Small intestine (tissue), 7 donors: ENCODE measurements at regions not wholly inside any gene's neighbourhood (a gene's known extent, or its start where the extent isn't known, plus 50 kb on each side); places are given as distances from the start of the nearest gene placed in this dataset.

ENCODE experiments used
- DNase-seq, 2 donors: peaks; one replicate each; pipeline versions ENCODE4 v3.0.0 to v3.0.0-alpha.2; 2013
- FAIRE-seq: peaks from 2 replicates; lab custom pipeline; 2012; peaks lifted over from hg19 to GRCh38; lab: Jason Lieb, UNC
- H3K27ac ChIP-seq, 3 donors: one replicate each; pipeline ENCODE4 v1.5.1; 2013; ENCODE audit warnings: low read length in 2 of 3, mild to moderate bottlenecking in 2 of 3, control low read depth in 1 of 3, inconsistent platforms in 1 of 3, low read depth in 1 of 3, moderate library complexity in 1 of 3
- H3K27me3 ChIP-seq, 3 donors: one replicate each; pipeline ENCODE4 v1.6.1; 2013; ENCODE audit warnings: low read length in 3 of 3, inconsistent platforms in 1 of 3; ENCODE audit not compliant: control insufficient read depth in 3 of 3, insufficient read depth in 3 of 3
- H3K36me3 ChIP-seq, 3 donors: one replicate each; pipeline ENCODE4 v1.6.1; 2013; ENCODE audit warnings: low read length in 3 of 3, inconsistent platforms in 1 of 3, low read depth in 1 of 3, mild to moderate bottlenecking in 1 of 3, moderate library complexity in 1 of 3; ENCODE audit not compliant: control insufficient read depth in 3 of 3, insufficient read depth in 2 of 3
- H3K4me1 ChIP-seq, 3 donors: one replicate each; pipeline ENCODE4 v1.6.1; 2013; ENCODE audit warnings: low read length in 2 of 3, inconsistent platforms in 1 of 3, low read depth in 1 of 3, mild to moderate bottlenecking in 1 of 3, moderate library complexity in 1 of 3; ENCODE audit not compliant: control insufficient read depth in 3 of 3, insufficient read depth in 2 of 3
- H3K4me3 ChIP-seq, 3 donors: one replicate each; pipeline ENCODE4 v1.5.1; 2013; ENCODE audit warnings: low read length in 3 of 3, control low read depth in 1 of 3, inconsistent platforms in 1 of 3, low read depth in 1 of 3, mild to moderate bottlenecking in 1 of 3, moderate library complexity in 1 of 3
- H3K9me3 ChIP-seq, 2 donors: one replicate each; pipeline ENCODE4 v1.6.1; 2013; ENCODE audit warnings: low read depth in 1 of 2, low read length in 1 of 2; ENCODE audit not compliant: control insufficient read depth in 2 of 2, insufficient read depth in 1 of 2
- WGBS, 3 donors: extraction: QIAGEN DNeasy Blood & Tissue Kit; methylation state at CpG; one replicate each; pipeline ENCODE4 v1.1.7; 2013; 5-methylcytosine and 5-hydroxymethylcytosine counted together
- donor health status: healthy with polysubstance abuse.
- donor health status: control.
- donor health status: control.
- donor health status: Bipolar disorder and iron deficiency.
- donor health status: healthy.

- DNase-seq, result no peak
- no peak for FAIRE-seq
These were observed 350.0 kb downstream of the CXCL12 start for GRCh38 chr10:44034946-44035345.

GRCh38 chr10:44033008-44033407 lies 351.9 kb downstream of the CXCL12 start:
- WGBS, 3 donors, result 13 to 59% (median 33%) methylated on average over 3 of the region's 3 CpGs
- H3K27ac ChIP-seq, result no peak overlapping the region
- DNase-seq (no peak), FAIRE-seq (no peak)
- no peaks in the 10 kb centered on the region for H3K9me3 ChIP-seq
- H3K4me1 ChIP-seq, result no peaks in the 10 kb centered on the region
- H3K27me3 ChIP-seq, result no peaks in the 10 kb centered on the region
- H3K36me3 ChIP-seq, result no peaks in the 10 kb centered on the region
- H3K4me3 ChIP-seq, result no peak overlapping the region

More at GRCh38 chr10:44034946-44035345, 350.0 kb downstream of the CXCL12 start:
- Histone ChIP-seq H3K4me3 (no peak overlapping the region), H3K27ac (no peak overlapping the region), H3K9me3 (no peaks in the 10 kb centered on the region), H3K36me3 (no peaks in the 10 kb centered on the region), H3K4me1 (no peaks in the 10 kb centered on the region), H3K27me3 (no peaks in the 10 kb centered on the region)
- WGBS, 3 donors, result 88 to 97% (median 94%) methylated on average over 1 of the region's 1 CpG

- 92 to 96% (median 94%) methylated on average over 1 of the region's 1 CpG for WGBS, 3 donors
- Histone ChIP-seq H3K4me1 (no peaks in the 10 kb centered on the region), H3K4me3 (no peak overlapping the region), H3K9me3 (no peaks in the 10 kb centered on the region), H3K27ac (no peak overlapping the region), H3K27me3 (no peaks in the 10 kb centered on the region), H3K36me3 (no peaks in the 10 kb centered on the region)
- no peak for DNase-seq
- FAIRE-seq, result no peak
These were observed 352.7 kb downstream of the CXCL12 start for GRCh38 chr10:44032216-44032615.

- DNase-seq, result no peak
- no peaks in the 10 kb centered on the region for H3K4me1 ChIP-seq
- H3K4me3 ChIP-seq, result no peak overlapping the region
- no peak for FAIRE-seq
- H3K27me3 ChIP-seq, result no peaks in the 10 kb centered on the region
- H3K9me3 ChIP-seq, result no peaks in the 10 kb centered on the region
- no peaks in the 10 kb centered on the region for H3K36me3 ChIP-seq
- 55 to 69% (median 69%) methylated on average over 2 of the region's 2 CpGs for WGBS, 3 donors
- no peak overlapping the region for H3K27ac ChIP-seq
These were observed 354.2 kb downstream of the CXCL12 start for GRCh38 chr10:44030738-44031137.

- Histone ChIP-seq H3K36me3 (no peaks in the 10 kb centered on the region), H3K4me1 (no peaks in the 10 kb centered on the region), H3K9me3 (no peaks in the 10 kb centered on the region), H3K27ac (no peak overlapping the region), H3K27me3 (no peaks in the 10 kb centered on the region), H3K4me3 (no peak overlapping the region)
- FAIRE-seq (no peak), DNase-seq (no peak)
- 69 to 80% (median 69%) methylated on average over 4 of the region's 4 CpGs for WGBS, 3 donors
These were observed 354.8 kb downstream of the CXCL12 start for GRCh38 chr10:44030132-44030531.

GRCh38 chr10:44028384-44029137 lies 356.3 kb downstream of the CXCL12 start:
- FAIRE-seq, result no peak
- WGBS, 3 donors, result 80 to 85% (median 84%) methylated on average over 11 of the region's 11 CpGs
- Histone ChIP-seq H3K4me1 (no peaks in the 10 kb centered on the region), H3K27me3 (no peaks in the 10 kb centered on the region), H3K4me3 (no peak overlapping the region), H3K9me3 (peaks cover 0 to 6% of the 10 kb centered on the region in 2 donors), H3K36me3 (no peaks in the 10 kb centered on the region), H3K27ac (no peak overlapping the region)
- no peak for DNase-seq

GRCh38 chr10:44024356-44025116 lies 360.4 kb downstream of the CXCL12 start:
- DNase-seq (no peak), FAIRE-seq (no peak)
- peaks cover 0 to 6% of the 10 kb centered on the region in 2 donors for H3K9me3 ChIP-seq
- peaks cover 0 to 3% (median 0%) of the 10 kb centered on the region in 3 donors for H3K4me1 ChIP-seq
- no peaks in the 10 kb centered on the region for H3K27me3 ChIP-seq
- H3K27ac ChIP-seq, result no peak overlapping the region
- WGBS, 3 donors, result 57 to 77% (median 68%) methylated on average over 6 of the region's 6 CpGs
- no peaks in the 10 kb centered on the region for H3K36me3 ChIP-seq
- no peak overlapping the region for H3K4me3 ChIP-seq

- Histone ChIP-seq H3K36me3 (no peaks in the 10 kb centered on the region), H3K9me3 (peaks cover 0 to 6% of the 10 kb centered on the region in 2 donors), H3K4me3 (no peak overlapping the region), H3K27me3 (no peaks in the 10 kb centered on the region), H3K27ac (no peak overlapping the region), H3K4me1 (peaks cover 0 to 3% (median 0%) of the 10 kb centered on the region in 3 donors)
- DNase-seq (no peak), FAIRE-seq (no peak)
- WGBS, 3 donors, result 78 to 94% (median 83%) methylated on average over 5 of the region's 5 CpGs
These were observed 361.4 kb downstream of the CXCL12 start for GRCh38 chr10:44023517-44023916.
